ENCODE measurements at regions not wholly inside any gene's neighbourhood (a gene's known extent, or its start where the extent isn't known, plus 50 kb on each side); places are given as distances from the start of the nearest gene placed in this dataset.
"Not testable (repeated sequence)": the region's sequence is repeated elsewhere in the genome, so short reads cannot be mapped to it uniquely, and the experiment has no call there.

- H3K27me3 ChIP-seq: no peaks in the 10 kb centered on the region
- no peaks in the 10 kb centered on the region for H3K36me3 ChIP-seq
- DNase-seq: peak; percentile 56 to 57
- H3K9me3 ChIP-seq (replicated peaks): no peaks in the 10 kb centered on the region
- H3K27ac ChIP-seq: peak overlapping the region; percentile 66
- peaks cover 15% of the 10 kb centered on the region for H3K4me1 ChIP-seq
- H3K4me3 ChIP-seq: peak overlapping the region; percentile 50
Measured at GRCh38 chr3:159732172-159733111, 256.2 kb upstream of the IL12A start.

GRCh38 chr3:159733194-159733860, 255.3 kb upstream of the IL12A start:
- H3K9me3 ChIP-seq (replicated peaks): no peaks in the 10 kb centered on the region
- peak overlapping the region; percentile 50 for H3K4me3 ChIP-seq
- no peaks in the 10 kb centered on the region for H3K36me3 ChIP-seq
- H3K4me1 ChIP-seq: peaks cover 15% of the 10 kb centered on the region
- no peaks in the 10 kb centered on the region for H3K27me3 ChIP-seq
- peak; percentile 49 to 60 for DNase-seq
- H3K27ac ChIP-seq: peak overlapping the region; percentile 66

GRCh38 chr3:159734681-159735080, 254.0 kb upstream of the IL12A start:
- no peaks in the 10 kb centered on the region for H3K36me3 ChIP-seq
- peaks cover 15% of the 10 kb centered on the region for H3K4me1 ChIP-seq
- H3K4me3 ChIP-seq: no peak overlapping the region
- H3K27ac ChIP-seq: no peak overlapping the region
- no peaks in the 10 kb centered on the region for H3K27me3 ChIP-seq
- no peaks in the 10 kb centered on the region for H3K9me3 ChIP-seq (replicated peaks)
- no peak for DNase-seq

- peaks cover 3% of the 10 kb centered on the region; the same call in 1 of the 2 replicates for H3K36me3 ChIP-seq
- H3K9me3 ChIP-seq (replicated peaks): no peaks in the 10 kb centered on the region
- DNase-seq: no peak
- H3K4me1 ChIP-seq: peaks cover 4% of the 10 kb centered on the region; the same call in 1 of the 2 replicates
- no peak overlapping the region for H3K27ac ChIP-seq
- no peaks in the 10 kb centered on the region for H3K27me3 ChIP-seq
- no peak overlapping the region for H3K4me3 ChIP-seq
Measured at GRCh38 chr3:159739166-159739565, 249.5 kb upstream of the IL12A start.

- DNase-seq: no peak
- no peak overlapping the region for H3K27ac ChIP-seq
- no peaks in the 10 kb centered on the region for H3K4me1 ChIP-seq
- H3K9me3 ChIP-seq (replicated peaks): no peaks in the 10 kb centered on the region
- H3K36me3 ChIP-seq: peaks cover 3% of the 10 kb centered on the region; the same call in 1 of the 2 replicates
- no peak overlapping the region for H3K4me3 ChIP-seq
- H3K27me3 ChIP-seq: no peaks in the 10 kb centered on the region
Measured at GRCh38 chr3:159739969-159740368, 248.7 kb upstream of the IL12A start.

GRCh38 chr3:159741281-159741680, 247.4 kb upstream of the IL12A start:
- no peaks in the 10 kb centered on the region for H3K4me1 ChIP-seq
- peaks cover 3% of the 10 kb centered on the region; the same call in 1 of the 2 replicates for H3K36me3 ChIP-seq
- H3K4me3 ChIP-seq: no peak overlapping the region
- H3K27ac ChIP-seq: no peak overlapping the region
- no peak for DNase-seq
- H3K27me3 ChIP-seq: no peaks in the 10 kb centered on the region
- H3K9me3 ChIP-seq (replicated peaks): no peaks in the 10 kb centered on the region

- DNase-seq: no peak
- H3K4me3 ChIP-seq: no peak overlapping the region
- no peaks in the 10 kb centered on the region for H3K36me3 ChIP-seq
- H3K4me1 ChIP-seq: no peaks in the 10 kb centered on the region
- H3K27me3 ChIP-seq: no peaks in the 10 kb centered on the region
- H3K9me3 ChIP-seq (replicated peaks): no peaks in the 10 kb centered on the region
- no peak overlapping the region for H3K27ac ChIP-seq
Measured at GRCh38 chr3:159748425-159748824, 240.2 kb upstream of the IL12A start.

GRCh38 chr3:159749406-159749805, 239.2 kb upstream of the IL12A start:
- Histone ChIP-seq H3K4me1 (no peaks in the 10 kb centered on the region), H3K27me3 (no peaks in the 10 kb centered on the region), H3K36me3 (no peaks in the 10 kb centered on the region; the same call in 1 of the 2 replicates), H3K9me3 (replicated peaks) (no peaks in the 10 kb centered on the region), H3K27ac (no peak overlapping the region), H3K4me3 (no peak overlapping the region)
- no peak for DNase-seq

GRCh38 chr3:159751146-159751545, 237.5 kb upstream of the IL12A start:
- Histone ChIP-seq H3K4me3 (no peak overlapping the region), H3K9me3 (replicated peaks) (no peaks in the 10 kb centered on the region; the same call in 1 of the 2 replicates), H3K36me3 (no peaks in the 10 kb centered on the region; the same call in 1 of the 2 replicates), H3K27me3 (no peaks in the 10 kb centered on the region), H3K27ac (no peak overlapping the region), H3K4me1 (no peaks in the 10 kb centered on the region)
- no peak for DNase-seq

- DNase-seq: no peak
- Histone ChIP-seq H3K4me3 (no peak overlapping the region), H3K9me3 (replicated peaks) (no peaks in the 10 kb centered on the region; the same call in 1 of the 2 replicates), H3K27ac (no peak overlapping the region), H3K27me3 (no peaks in the 10 kb centered on the region), H3K36me3 (no peaks in the 10 kb centered on the region; the same call in 1 of the 2 replicates), H3K4me1 (no peaks in the 10 kb centered on the region)
Measured at GRCh38 chr3:159751752-159752151, 236.9 kb upstream of the IL12A start.

GRCh38 chr3:159756279-159757207, 232.1 kb upstream of the IL12A start:
- H3K27ac ChIP-seq; DNase-seq; H3K27me3 ChIP-seq; H3K9me3 ChIP-seq (replicated peaks); H3K4me3 ChIP-seq; H3K36me3 ChIP-seq: not testable (repeated sequence)
- peaks cover 16% of the 10 kb centered on the region for H3K4me1 ChIP-seq

- no peaks in the 10 kb centered on the region for H3K27me3 ChIP-seq
- no peak overlapping the region for H3K27ac ChIP-seq
- H3K4me3 ChIP-seq: no peak overlapping the region
- H3K4me1 ChIP-seq: peaks cover 24% of the 10 kb centered on the region
- no peaks in the 10 kb centered on the region; the same call in 1 of the 2 replicates for H3K9me3 ChIP-seq (replicated peaks)
- no peaks in the 10 kb centered on the region; the same call in 1 of the 2 replicates for H3K36me3 ChIP-seq
- no peak for DNase-seq
Measured at GRCh38 chr3:159757341-159758060, 231.1 kb upstream of the IL12A start.

- Histone ChIP-seq H3K27me3 (no peaks in the 10 kb centered on the region), H3K4me1 (peaks cover 25% of the 10 kb centered on the region), H3K9me3 (replicated peaks) (no peaks in the 10 kb centered on the region; the same call in 1 of the 2 replicates), H3K36me3 (no peaks in the 10 kb centered on the region), H3K27ac (no peak overlapping the region), H3K4me3 (no peak overlapping the region)
- peak; percentile 12 to 48 for DNase-seq
Measured at GRCh38 chr3:159760046-159760445, 228.6 kb upstream of the IL12A start.

- DNase-seq: no peak
- Histone ChIP-seq H3K27me3 (no peaks in the 10 kb centered on the region), H3K27ac (no peak overlapping the region), H3K4me1 (peaks cover 31% of the 10 kb centered on the region), H3K36me3 (no peaks in the 10 kb centered on the region), H3K4me3 (no peak overlapping the region), H3K9me3 (replicated peaks) (no peaks in the 10 kb centered on the region)
Measured at GRCh38 chr3:159761369-159761768, 227.3 kb upstream of the IL12A start.
